WTC11 (cell line): ENCODE measurements at regions not wholly inside any gene's neighbourhood (a gene's known extent, or its start where the extent isn't known, plus 50 kb on each side); places are given as distances from the start of the nearest gene placed in this dataset.

Experiments used
- ELF4 ChIP-seq: sonication (generic); formaldehyde crosslinking; IDR thresholded peaks from 2 replicates; pipeline ENCODE4 v1.8.1; 2022; ENCODE audit warnings: low read depth, mild to moderate bottlenecking, moderate library complexity, missing genetic modification reagents
- ESRRA ChIP-seq: sonication (generic); formaldehyde crosslinking; IDR thresholded peaks from 2 replicates; pipeline ENCODE4 v1.8.1; 2022; ENCODE audit warnings: mild to moderate bottlenecking, missing genetic modification reagents, borderline replicate concordance
- FOXJ3 ChIP-seq: sonication (generic); formaldehyde crosslinking; IDR thresholded peaks from 2 replicates; pipeline ENCODE4 v1.9.0; 2021; ENCODE audit warnings: missing genetic modification reagents, mild to moderate bottlenecking, borderline replicate concordance
- FOXP1 ChIP-seq: sonication (generic); formaldehyde crosslinking; IDR thresholded peaks from 2 replicates; pipeline ENCODE4 v1.8.0; 2022; ENCODE audit warnings: missing genetic modification reagents, mild to moderate bottlenecking, moderate library complexity, borderline replicate concordance
- HMGA2 ChIP-seq: fragments of 250-450 bp; sonication (Bioruptor Pico); IDR thresholded peaks from 2 replicates; pipeline ENCODE4 v1.4.0; 2021; ENCODE audit warnings: mild to moderate bottlenecking, moderate library complexity
- JUN ChIP-seq: sonication (generic); formaldehyde crosslinking; IDR thresholded peaks from 2 replicates; pipeline ENCODE4 v1.8.0; 2023; ENCODE audit warnings: mild to moderate bottlenecking, missing genetic modification reagents
- MAX ChIP-seq: sonication (generic); formaldehyde crosslinking; IDR thresholded peaks from 2 replicates; pipeline ENCODE4 v1.8.0; 2022; ENCODE audit warnings: mild to moderate bottlenecking, missing genetic modification reagents
- SP1 ChIP-seq: sonication (generic); formaldehyde crosslinking; conservative IDR thresholded peaks from 2 replicates; pipeline ENCODE4 v1.8.1; 2022; ENCODE audit warnings: missing genetic modification reagents
- ZNF263 ChIP-seq: sonication (generic); formaldehyde crosslinking; IDR thresholded peaks from 2 replicates; pipeline ENCODE4 v1.8.1; 2022; ENCODE audit warnings: low read depth, mild to moderate bottlenecking, moderate library complexity, missing genetic modification reagents
- TF ChIP-seq, protein P1 (sequence below): sonication (generic); formaldehyde crosslinking; IDR thresholded peaks from 2 replicates; pipeline ENCODE4 v1.8.1; 2022; ENCODE audit warnings: low read depth, missing genetic modification reagents, borderline replicate concordance
- TF ChIP-seq, protein P2 (sequence below): fragments of 200-600 bp; IDR thresholded peaks from 2 replicates; pipeline ENCODE4 v1.8.0; 2022; ENCODE audit warnings: antibody characterized with exemption
- TF ChIP-seq, protein P3 (sequence below): sonication (generic); formaldehyde crosslinking; IDR thresholded peaks from 2 replicates; pipeline ENCODE4 v1.8.0; 2022; ENCODE audit warnings: missing genetic modification reagents

GRCh38 chr2:42984081-42984480, 191.7 kb upstream of the HAAO start:
- TF ChIP-seq FOXJ3: no peak
- TF ChIP-seq, protein P1, sequence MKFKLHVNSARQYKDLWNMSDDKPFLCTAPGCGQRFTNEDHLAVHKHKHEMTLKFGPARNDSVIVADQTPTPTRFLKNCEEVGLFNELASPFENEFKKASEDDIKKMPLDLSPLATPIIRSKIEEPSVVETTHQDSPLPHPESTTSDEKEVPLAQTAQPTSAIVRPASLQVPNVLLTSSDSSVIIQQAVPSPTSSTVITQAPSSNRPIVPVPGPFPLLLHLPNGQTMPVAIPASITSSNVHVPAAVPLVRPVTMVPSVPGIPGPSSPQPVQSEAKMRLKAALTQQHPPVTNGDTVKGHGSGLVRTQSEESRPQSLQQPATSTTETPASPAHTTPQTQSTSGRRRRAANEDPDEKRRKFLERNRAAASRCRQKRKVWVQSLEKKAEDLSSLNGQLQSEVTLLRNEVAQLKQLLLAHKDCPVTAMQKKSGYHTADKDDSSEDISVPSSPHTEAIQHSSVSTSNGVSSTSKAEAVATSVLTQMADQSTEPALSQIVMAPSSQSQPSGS (CRISPR knock-in tag): no peak
- TF ChIP-seq, protein P2, sequence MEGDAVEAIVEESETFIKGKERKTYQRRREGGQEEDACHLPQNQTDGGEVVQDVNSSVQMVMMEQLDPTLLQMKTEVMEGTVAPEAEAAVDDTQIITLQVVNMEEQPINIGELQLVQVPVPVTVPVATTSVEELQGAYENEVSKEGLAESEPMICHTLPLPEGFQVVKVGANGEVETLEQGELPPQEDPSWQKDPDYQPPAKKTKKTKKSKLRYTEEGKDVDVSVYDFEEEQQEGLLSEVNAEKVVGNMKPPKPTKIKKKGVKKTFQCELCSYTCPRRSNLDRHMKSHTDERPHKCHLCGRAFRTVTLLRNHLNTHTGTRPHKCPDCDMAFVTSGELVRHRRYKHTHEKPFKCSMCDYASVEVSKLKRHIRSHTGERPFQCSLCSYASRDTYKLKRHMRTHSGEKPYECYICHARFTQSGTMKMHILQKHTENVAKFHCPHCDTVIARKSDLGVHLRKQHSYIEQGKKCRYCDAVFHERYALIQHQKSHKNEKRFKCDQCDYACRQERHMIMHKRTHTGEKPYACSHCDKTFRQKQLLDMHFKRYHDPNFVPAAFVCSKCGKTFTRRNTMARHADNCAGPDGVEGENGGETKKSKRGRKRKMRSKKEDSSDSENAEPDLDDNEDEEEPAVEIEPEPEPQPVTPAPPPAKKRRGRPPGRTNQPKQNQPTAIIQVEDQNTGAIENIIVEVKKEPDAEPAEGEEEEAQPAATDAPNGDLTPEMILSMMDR: no peak
- TF ChIP-seq ESRRA (CRISPR knock-in tag): no peak
- TF ChIP-seq HMGA2 (CRISPR knock-in tag): no peak
- no peak for TF ChIP-seq JUN (CRISPR knock-in tag)
- no peak for TF ChIP-seq SP1 (CRISPR knock-in tag)
- TF ChIP-seq ZNF263: no peak
- TF ChIP-seq MAX: no peak
- TF ChIP-seq FOXP1 (CRISPR knock-in tag): no peak
- no peak for TF ChIP-seq ELF4 (CRISPR knock-in tag)
- TF ChIP-seq, protein P3, sequence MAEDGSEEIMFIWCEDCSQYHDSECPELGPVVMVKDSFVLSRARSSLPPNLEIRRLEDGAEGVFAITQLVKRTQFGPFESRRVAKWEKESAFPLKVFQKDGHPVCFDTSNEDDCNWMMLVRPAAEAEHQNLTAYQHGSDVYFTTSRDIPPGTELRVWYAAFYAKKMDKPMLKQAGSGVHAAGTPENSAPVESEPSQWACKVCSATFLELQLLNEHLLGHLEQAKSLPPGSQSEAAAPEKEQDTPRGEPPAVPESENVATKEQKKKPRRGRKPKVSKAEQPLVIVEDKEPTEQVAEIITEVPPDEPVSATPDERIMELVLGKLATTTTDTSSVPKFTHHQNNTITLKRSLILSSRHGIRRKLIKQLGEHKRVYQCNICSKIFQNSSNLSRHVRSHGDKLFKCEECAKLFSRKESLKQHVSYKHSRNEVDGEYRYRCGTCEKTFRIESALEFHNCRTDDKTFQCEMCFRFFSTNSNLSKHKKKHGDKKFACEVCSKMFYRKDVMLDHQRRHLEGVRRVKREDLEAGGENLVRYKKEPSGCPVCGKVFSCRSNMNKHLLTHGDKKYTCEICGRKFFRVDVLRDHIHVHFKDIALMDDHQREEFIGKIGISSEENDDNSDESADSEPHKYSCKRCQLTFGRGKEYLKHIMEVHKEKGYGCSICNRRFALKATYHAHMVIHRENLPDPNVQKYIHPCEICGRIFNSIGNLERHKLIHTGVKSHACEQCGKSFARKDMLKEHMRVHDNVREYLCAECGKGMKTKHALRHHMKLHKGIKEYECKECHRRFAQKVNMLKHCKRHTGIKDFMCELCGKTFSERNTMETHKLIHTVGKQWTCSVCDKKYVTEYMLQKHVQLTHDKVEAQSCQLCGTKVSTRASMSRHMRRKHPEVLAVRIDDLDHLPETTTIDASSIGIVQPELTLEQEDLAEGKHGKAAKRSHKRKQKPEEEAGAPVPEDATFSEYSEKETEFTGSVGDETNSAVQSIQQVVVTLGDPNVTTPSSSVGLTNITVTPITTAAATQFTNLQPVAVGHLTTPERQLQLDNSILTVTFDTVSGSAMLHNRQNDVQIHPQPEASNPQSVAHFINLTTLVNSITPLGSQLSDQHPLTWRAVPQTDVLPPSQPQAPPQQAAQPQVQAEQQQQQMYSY (CRISPR knock-in tag): no peak
